HFF-Myc (cell line): ENCODE measurements at regions not wholly inside any gene's neighbourhood (a gene's known extent, or its start where the extent isn't known, plus 50 kb on each side); places are given as distances from the start of the nearest gene placed in this dataset.
A peak's percentile ranks its signal among the peaks of the same experiment; 100 is the strongest.
"Not testable (repeated sequence)": the region's sequence is repeated elsewhere in the genome, so short reads cannot be mapped to it uniquely, and the experiment has no call there.

Experiments
- DNase-seq: peaks from one replicate; pipeline ENCODE4 v3.0.0-alpha.2; 2011; ENCODE audit warnings: low read depth; ENCODE audit errors: extremely low read depth
- H3K4me3 ChIP-seq: replicated peaks from 2 replicates; pipeline ENCODE4 v1.5.1; 2011; ENCODE audit warnings: low read depth, mild to moderate bottlenecking, control low read depth, low read length

DNA sequence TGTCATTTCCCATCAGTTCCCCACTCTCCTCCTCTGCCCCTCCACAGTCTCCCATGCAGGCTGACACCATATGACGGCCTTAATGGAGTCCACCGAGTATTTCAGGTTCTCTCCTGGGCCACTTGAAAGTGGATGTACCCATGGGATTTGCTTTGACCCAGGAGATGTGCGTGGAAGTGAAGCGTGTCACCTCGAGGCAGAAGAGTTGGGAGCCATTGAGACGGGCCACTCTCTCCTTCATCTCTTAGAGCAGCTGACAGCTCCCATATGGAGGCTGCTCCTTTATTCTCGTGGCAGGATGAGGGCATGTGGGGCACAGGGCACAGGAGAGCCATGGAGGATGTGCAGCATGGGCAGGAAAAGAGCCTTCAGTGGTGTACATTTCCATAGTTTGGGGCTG lies 144.7 kb upstream of the CRYM start:
- H3K4me3 ChIP-seq, DNase-seq: not testable (repeated sequence)

- not testable (repeated sequence) for DNase-seq, H3K4me3 ChIP-seq
These were observed 126.6 kb upstream of the CRYM start for GRCh38 chr16:21404699-21405098.

DNA sequence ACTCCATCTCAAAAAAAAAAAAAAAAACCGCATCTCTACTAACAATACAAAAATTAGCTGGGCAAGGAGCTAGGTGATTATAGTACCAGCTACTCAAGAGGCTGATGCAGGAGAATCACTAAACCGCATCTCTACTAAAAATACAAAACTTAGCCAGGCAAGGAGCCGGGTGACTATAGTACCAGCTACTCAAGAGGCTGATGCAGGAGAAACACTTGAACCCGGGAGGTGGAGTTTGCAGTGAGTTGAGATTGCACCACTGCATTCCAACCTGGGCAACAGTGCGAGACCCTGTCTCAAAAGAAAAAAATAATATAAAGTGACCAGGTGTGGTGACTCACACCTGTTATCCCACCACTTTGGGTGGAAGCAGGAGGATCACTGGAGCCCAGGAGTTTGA lies 119.8 kb upstream of the CRYM start:
- H3K4me3 ChIP-seq, DNase-seq: not testable (repeated sequence)

- DNase-seq, H3K4me3 ChIP-seq: not testable (repeated sequence)
These were observed 118.5 kb upstream of the CRYM start for GRCh38 chr16:21396545-21396944.

GRCh38 chr16:21390634-21391033 lies 112.5 kb upstream of the CRYM start:
- DNase-seq, H3K4me3 ChIP-seq: not testable (repeated sequence)

DNA sequence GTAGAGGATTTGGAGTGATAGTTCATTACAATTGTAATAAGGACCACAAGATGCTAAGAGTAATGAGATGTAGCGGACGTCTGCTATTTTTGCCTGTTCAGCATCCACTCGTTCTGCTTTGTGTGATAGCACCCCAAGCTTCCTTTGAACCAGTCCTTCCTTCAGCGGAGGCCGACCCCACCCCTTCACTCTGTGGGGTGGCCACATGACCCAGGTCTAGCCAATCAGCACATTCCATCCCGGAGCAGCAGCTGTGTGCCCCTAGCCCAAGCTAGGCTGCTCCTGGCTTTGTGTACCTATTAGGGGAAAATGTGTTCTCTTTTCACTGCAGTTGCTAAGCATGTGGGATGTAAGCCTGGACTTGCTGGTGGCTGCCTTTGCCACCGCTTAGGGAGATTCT lies 111.8 kb upstream of the CRYM start:
- not testable (repeated sequence) for DNase-seq, H3K4me3 ChIP-seq

GRCh38 chr16:21387757-21388156 lies 109.7 kb upstream of the CRYM start:
- not testable (repeated sequence) for H3K4me3 ChIP-seq, DNase-seq

GRCh38 chr16:21386201-21386915 lies 108.3 kb upstream of the CRYM start:
- not testable (repeated sequence) for H3K4me3 ChIP-seq, DNase-seq

- H3K4me3 ChIP-seq, DNase-seq: not testable (repeated sequence)
These were observed 105.6 kb upstream of the CRYM start for GRCh38 chr16:21383682-21384081.

- not testable (repeated sequence) for H3K4me3 ChIP-seq, DNase-seq
These were observed 101.6 kb upstream of the CRYM start for GRCh38 chr16:21379645-21380044.

DNA sequence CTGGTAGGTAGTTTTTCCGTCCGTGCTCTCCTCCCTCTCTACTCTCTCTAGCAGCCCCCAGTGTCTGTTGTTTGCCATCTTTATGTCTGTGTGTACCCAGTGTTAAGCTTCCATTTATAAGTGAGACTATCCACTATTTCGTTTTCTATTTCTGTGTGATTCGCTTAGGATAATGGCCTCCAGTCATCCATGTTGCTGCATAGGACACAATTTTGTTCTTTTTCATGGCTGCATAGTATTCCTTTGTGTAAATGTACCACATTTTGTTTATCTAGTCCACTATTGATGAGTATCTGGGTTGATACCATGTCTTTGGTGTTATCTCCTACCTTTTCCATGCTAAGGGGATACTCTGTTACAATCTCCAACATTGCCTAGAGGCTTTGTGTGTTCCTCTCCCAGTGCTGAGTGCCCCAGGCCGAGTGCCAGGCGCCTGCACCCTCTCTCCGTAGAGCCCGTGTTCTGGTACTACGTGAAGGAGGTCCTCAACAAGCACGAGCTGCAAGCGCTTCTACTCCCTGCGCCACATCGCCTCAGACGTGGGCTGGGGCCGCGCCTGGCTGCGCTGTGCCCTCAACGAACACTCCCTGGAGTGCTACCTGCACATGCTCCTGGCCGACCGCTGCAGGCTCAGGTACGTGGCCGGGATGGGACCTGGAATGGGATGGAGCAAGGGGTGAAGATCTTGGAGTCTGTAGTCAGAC lies 98.3 kb upstream of the CRYM start:
- H3K4me3 ChIP-seq, DNase-seq: not testable (repeated sequence)

GRCh38 chr16:21375334-21375733 lies 97.2 kb upstream of the CRYM start:
- DNase-seq, H3K4me3 ChIP-seq: not testable (repeated sequence)

- DNase-seq, H3K4me3 ChIP-seq: not testable (repeated sequence)
These were observed 95.4 kb upstream of the CRYM start for GRCh38 chr16:21373454-21373853.

DNA sequence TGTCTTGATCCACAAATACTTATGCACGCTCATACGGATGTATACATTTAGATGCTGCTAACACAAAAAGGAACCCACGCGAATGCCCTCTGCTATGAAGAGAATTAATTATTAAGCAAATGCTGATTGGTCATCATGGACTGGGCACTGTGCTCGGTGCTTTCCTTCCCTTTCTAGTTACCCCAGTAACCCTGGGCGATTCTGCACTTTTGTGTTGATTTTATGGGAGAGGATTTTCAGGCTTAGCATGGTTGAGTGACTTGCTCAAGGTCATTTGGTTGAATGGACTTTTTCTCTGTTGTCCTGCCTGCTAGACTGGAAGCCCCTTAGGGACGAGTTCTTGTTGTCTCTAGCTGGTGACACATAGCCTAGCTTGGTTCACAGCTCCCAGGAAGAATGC lies 94.8 kb upstream of the CRYM start:
- DNase-seq, H3K4me3 ChIP-seq: not testable (repeated sequence)

GRCh38 chr16:21372162-21372835 lies 94.2 kb upstream of the CRYM start:
- H3K4me3 ChIP-seq, DNase-seq: not testable (repeated sequence)

- H3K4me3 ChIP-seq, result not testable (repeated sequence)
- DNase-seq, result peak; percentile 37
These were observed 92.7 kb upstream of the CRYM start for GRCh38 chr16:21370791-21371190.

- not testable (repeated sequence) for H3K4me3 ChIP-seq, DNase-seq
These were observed 91.2 kb upstream of the CRYM start for GRCh38 chr16:21368973-21369942.
